H1 (cell line): ENCODE measurements at regions not wholly inside any gene's neighbourhood (a gene's known extent, or its start where the extent isn't known, plus 50 kb on each side); places are given as distances from the start of the nearest gene placed in this dataset.

Source experiments
- CHD7 ChIP-seq: fragments of 300-600 bp; sonication (generic); IDR thresholded peaks from 2 replicates; pipeline ENCODE4 v1.7.1; 2012; ENCODE audit warnings: low read length, moderate library complexity, mild to moderate bottlenecking, inconsistent platforms; ENCODE audit not compliant: insufficient replicate concordance
- EGR1 ChIP-seq: IDR thresholded peaks from 2 replicates; pipeline ENCODE4 v1.6.1; 2011; ENCODE audit warnings: low read depth, low read length, borderline replicate concordance
- HDAC6 ChIP-seq: IDR thresholded peaks from one replicate; pipeline ENCODE4 v1.7.1; 2012; ENCODE audit warnings: low read depth, mild to moderate bottlenecking, inconsistent platforms, low read length, moderate library complexity
- MAFK ChIP-seq: IDR thresholded peaks from 2 replicates; pipeline ENCODE4 v1.6.1; 2012; ENCODE audit warnings: low read depth, mild to moderate bottlenecking, improper control_type of control experiment, low read length
- RAD21 ChIP-seq, 2 experiments: IDR thresholded peaks in 1 of 2; conservative IDR thresholded peaks in 1 of 2; 2 replicates each; pipeline ENCODE4 v1.6.1; 2011; ENCODE audit warnings: low read depth in 2 of 2, low read length in 2 of 2, improper control_type of control experiment in 1 of 2, inconsistent platforms in 1 of 2, mild to moderate bottlenecking in 1 of 2, moderate library complexity in 1 of 2
- RNF2 ChIP-seq: fragments of 200-900, 300-1000 bp; sonication (generic); IDR thresholded peaks from 2 replicates; pipeline ENCODE4 v1.7.1; 2016; ENCODE audit warnings: borderline replicate concordance, low read depth, mild to moderate bottlenecking, antibody characterized with exemption, low read length; ENCODE audit not compliant: poor library complexity, severe bottlenecking; ENCODE audit errors: missing control alignments
- SAP30 ChIP-seq: fragments of 300-600 bp; sonication (generic); IDR thresholded peaks from 2 replicates; pipeline ENCODE4 v1.7.1; 2012; ENCODE audit warnings: low read length, moderate library complexity, mild to moderate bottlenecking, inconsistent platforms; ENCODE audit not compliant: insufficient read depth, insufficient replicate concordance
- SIN3A ChIP-seq, 2 experiments: IDR thresholded peaks in 1 of 2; conservative IDR thresholded peaks in 1 of 2; 2 replicates each; pipeline ENCODE4 v1.6.1; 2011 to 2012; ENCODE audit warnings: low read length in 2 of 2, improper control_type of control experiment in 1 of 2, low read depth in 1 of 2, mild to moderate bottlenecking in 1 of 2
- TAF7 ChIP-seq: optimal IDR thresholded peaks from 2 replicates; pipeline ENCODE3; 2011; ENCODE audit warnings: low read depth, mild to moderate bottlenecking, inconsistent platforms, low read length, moderate library complexity, borderline replicate concordance

- TF ChIP-seq CHD7 (no peak), SAP30 (no peak), SIN3A (conservative IDR thresholded peaks at IDR 0.05 in 1 of 2, IDR thresholded peaks at IDR 0.05 in 1 of 2; ENCODE audit: low read depth in 1 of 2, low read length in 2 of 2) (no peak), HDAC6 (no peak), TAF7 (no peak), RAD21 (IDR thresholded peaks at IDR 0.05 in 1 of 2, conservative IDR thresholded peaks at IDR 0.05 in 1 of 2; ENCODE audit: low read depth in 2 of 2, low read length in 2 of 2) (no peak), EGR1 (no peak), RNF2 (no peak), MAFK (peak; percentile 63)
Observed at GRCh38 chr16:86307514-86307903, 202.8 kb upstream of the FOXF1 start (continued).
